ENCODE measurements at regions not wholly inside any gene's neighbourhood (a gene's known extent, or its start where the extent isn't known, plus 50 kb on each side); places are given as distances from the start of the nearest gene placed in this dataset.

- no peak overlapping the region for H3K4me2 ChIP-seq (ENCODE audit: low read length)
- H3K4me3 ChIP-seq (ENCODE audit: low read length), result no peak overlapping the region
- TF ChIP-seq RAD21 (conservative IDR thresholded peaks at IDR 0.05) (no peak), SMC3 (conservative IDR thresholded peaks at IDR 0.05; ENCODE audit: poor library complexity) (no peak), EP300 (conservative IDR thresholded peaks at IDR 0.05; ENCODE audit: poor library complexity, severe bottlenecking) (no peak), POLR2AphosphoS5 (IDR thresholded peaks at IDR 0.05) (no peak), TAF1 (IDR thresholded peaks at IDR 0.05; ENCODE audit: low read depth) (no peak), REST (IDR thresholded peaks at IDR 0.05; ENCODE audit: borderline replicate concordance) (no peak), CTCF (IDR thresholded peaks at IDR 0.05; ENCODE audit: poor library complexity, severe bottlenecking) (no peak), MXI1 (conservative IDR thresholded peaks at IDR 0.05; ENCODE audit: poor library complexity, severe bottlenecking) (no peak), EZH2 (IDR thresholded peaks at IDR 0.05; ENCODE audit: borderline replicate concordance, insufficient read depth, low read length, poor library complexity, severe bottlenecking) (no peak)
- no peaks in the 10 kb centered on the region for H3K36me3 ChIP-seq (ENCODE audit: insufficient read depth, low read length)
- no peaks in the 10 kb centered on the region for H3K9me2 ChIP-seq (ENCODE audit: insufficient read depth, low read length)
- no peak overlapping the region for H2AFZ ChIP-seq (ENCODE audit: low read depth, low read length)
- H4K20me1 ChIP-seq (ENCODE audit: insufficient read depth), result no peaks in the 10 kb centered on the region
- no peaks in the 10 kb centered on the region for H3K79me2 ChIP-seq (replicated peaks; ENCODE audit: insufficient read depth, low read length)
- no peaks in the 10 kb centered on the region for H3K9me3 ChIP-seq (ENCODE audit: low read length)
- no peak overlapping the region for H3K27ac ChIP-seq (ENCODE audit: low read length)
- no peak overlapping the region for H3K9ac ChIP-seq (ENCODE audit: low read length)
- no peaks in the 10 kb centered on the region for H3F3A ChIP-seq (ENCODE audit: insufficient read depth, low read length, poor library complexity, severe bottlenecking)
- H3K27me3 ChIP-seq (ENCODE audit: insufficient read depth, low read depth, low read length), result no peaks in the 10 kb centered on the region
These were observed 317.0 kb downstream of the CDC5L start for GRCh38 chr6:44704240-44705150.

- no peaks in the 10 kb centered on the region for H3K27me3 ChIP-seq (ENCODE audit: insufficient read depth, low read depth, low read length)
- no peak overlapping the region for H3K27ac ChIP-seq (ENCODE audit: low read length)
- no peaks in the 10 kb centered on the region for H3K79me2 ChIP-seq (replicated peaks; ENCODE audit: insufficient read depth, low read length)
- H2AFZ ChIP-seq (ENCODE audit: low read depth, low read length), result no peak overlapping the region
- H3K36me3 ChIP-seq (ENCODE audit: insufficient read depth, low read length), result no peaks in the 10 kb centered on the region
- H3K9ac ChIP-seq (ENCODE audit: low read length), result no peak overlapping the region
- no peaks in the 10 kb centered on the region for H4K20me1 ChIP-seq (ENCODE audit: insufficient read depth)
- H3F3A ChIP-seq (ENCODE audit: insufficient read depth, low read length, poor library complexity, severe bottlenecking), result no peaks in the 10 kb centered on the region
- H3K4me2 ChIP-seq (ENCODE audit: low read length), result no peak overlapping the region
- no peaks in the 10 kb centered on the region for H3K9me3 ChIP-seq (ENCODE audit: low read length)
- H3K9me2 ChIP-seq (ENCODE audit: insufficient read depth, low read length), result no peaks in the 10 kb centered on the region
- no peak overlapping the region for H3K4me3 ChIP-seq (ENCODE audit: low read length)
- TF ChIP-seq TAF1 (IDR thresholded peaks at IDR 0.05; ENCODE audit: low read depth) (no peak), SMC3 (conservative IDR thresholded peaks at IDR 0.05; ENCODE audit: poor library complexity) (no peak), REST (IDR thresholded peaks at IDR 0.05; ENCODE audit: borderline replicate concordance) (no peak), EP300 (conservative IDR thresholded peaks at IDR 0.05; ENCODE audit: poor library complexity, severe bottlenecking) (no peak), EZH2 (IDR thresholded peaks at IDR 0.05; ENCODE audit: borderline replicate concordance, insufficient read depth, low read length, poor library complexity, severe bottlenecking) (no peak), MXI1 (conservative IDR thresholded peaks at IDR 0.05; ENCODE audit: poor library complexity, severe bottlenecking) (no peak), POLR2AphosphoS5 (IDR thresholded peaks at IDR 0.05) (no peak), RAD21 (conservative IDR thresholded peaks at IDR 0.05) (no peak), CTCF (IDR thresholded peaks at IDR 0.05; ENCODE audit: poor library complexity, severe bottlenecking) (no peak)
These were observed 318.1 kb downstream of the CDC5L start for GRCh38 chr6:44705596-44705995.

All from neural cell (in vitro differentiated cells).